Colonic mucosa (tissue), 4 donors: ENCODE measurements at regions not wholly inside any gene's neighbourhood (a gene's known extent, or its start where the extent isn't known, plus 50 kb on each side); places are given as distances from the start of the nearest gene placed in this dataset.
A peak's percentile ranks its signal among the peaks of the same experiment; 100 is the strongest.

Experiments used
- DNase-seq: peaks from one replicate; pipeline ENCODE4 v3.0.0-alpha.2; 2020
- H3K27ac ChIP-seq: fragments of 200-600 bp; one replicate; pipeline ENCODE4 v1.8.0; 2021
- H3K27me3 ChIP-seq: fragments of 200-600 bp; one replicate; pipeline ENCODE4 v1.8.0; 2021
- H3K36me3 ChIP-seq: fragments of 200-600 bp; one replicate; pipeline ENCODE4 v1.8.0; 2021
- H3K4me1 ChIP-seq: fragments of 200-600 bp; one replicate; pipeline ENCODE4 v1.8.0; 2021; ENCODE audit warnings: mild to moderate bottlenecking
- H3K4me3 ChIP-seq: fragments of 200-600 bp; one replicate; pipeline ENCODE4 v1.8.0; 2021
- H3K9ac ChIP-seq, 2 donors: one replicate each; pipeline ENCODE4 v1.7.0; 2013; ENCODE audit warnings: control low read depth in 2 of 2, low read depth in 2 of 2, low read length in 2 of 2
- H3K9me3 ChIP-seq: fragments of 200-600 bp; one replicate; pipeline ENCODE4 v1.8.0; 2021
- intact Hi-C: fragments of 100-400 bp; cut with DNase I; formaldehyde crosslinking; loops from one replicate; pipeline ENCODE4 v1.14.1; 2022
- TF ChIP-seq, protein P1 (sequence below): fragments of 200-600 bp; IDR thresholded peaks from one replicate; pipeline ENCODE4 v1.8.0; 2022; ENCODE audit warnings: antibody characterized with exemption, mild to moderate bottlenecking
- donor health status: healthy.
- donor health status: DM: no; HTN: no; CAD: no.
- donor health status: DM: no; HTN: no; CAD: no.

DNA sequence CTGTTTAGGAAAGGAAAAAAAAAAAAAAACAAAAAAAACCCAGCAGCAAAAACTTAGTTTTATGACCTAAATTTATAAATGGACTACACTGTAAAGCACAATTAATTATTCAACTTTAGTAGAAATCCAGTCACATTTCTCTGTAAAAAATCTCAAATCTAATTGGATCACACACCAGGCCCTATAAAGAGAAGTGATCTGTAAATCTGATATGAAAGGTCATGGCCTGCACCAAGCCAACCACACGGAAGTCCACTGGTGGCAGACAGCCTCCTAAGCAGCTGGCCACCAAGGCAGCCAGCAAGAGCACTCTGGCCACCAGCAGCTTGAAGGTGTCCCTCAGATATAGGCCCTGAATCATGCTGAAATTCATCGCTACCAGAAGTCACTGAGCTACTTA, 131.6 kb downstream of the HFE start:
- Histone ChIP-seq H3K27me3 (no peaks in the 10 kb centered on the region), H3K4me1 (peaks cover 3% of the 10 kb centered on the region), H3K27ac (no peak overlapping the region), H3K4me3 (no peak overlapping the region), H3K36me3 (no peaks in the 10 kb centered on the region), H3K9ac (no peak overlapping the region), H3K9me3 (no peaks in the 10 kb centered on the region)
- intact Hi-C loops: loop anchor here (5.0 kb wide), 1 partner anchor 63 kb away; no protein-coding TSS in a partner anchor
- no peak for DNase-seq
- TF ChIP-seq, protein P1, sequence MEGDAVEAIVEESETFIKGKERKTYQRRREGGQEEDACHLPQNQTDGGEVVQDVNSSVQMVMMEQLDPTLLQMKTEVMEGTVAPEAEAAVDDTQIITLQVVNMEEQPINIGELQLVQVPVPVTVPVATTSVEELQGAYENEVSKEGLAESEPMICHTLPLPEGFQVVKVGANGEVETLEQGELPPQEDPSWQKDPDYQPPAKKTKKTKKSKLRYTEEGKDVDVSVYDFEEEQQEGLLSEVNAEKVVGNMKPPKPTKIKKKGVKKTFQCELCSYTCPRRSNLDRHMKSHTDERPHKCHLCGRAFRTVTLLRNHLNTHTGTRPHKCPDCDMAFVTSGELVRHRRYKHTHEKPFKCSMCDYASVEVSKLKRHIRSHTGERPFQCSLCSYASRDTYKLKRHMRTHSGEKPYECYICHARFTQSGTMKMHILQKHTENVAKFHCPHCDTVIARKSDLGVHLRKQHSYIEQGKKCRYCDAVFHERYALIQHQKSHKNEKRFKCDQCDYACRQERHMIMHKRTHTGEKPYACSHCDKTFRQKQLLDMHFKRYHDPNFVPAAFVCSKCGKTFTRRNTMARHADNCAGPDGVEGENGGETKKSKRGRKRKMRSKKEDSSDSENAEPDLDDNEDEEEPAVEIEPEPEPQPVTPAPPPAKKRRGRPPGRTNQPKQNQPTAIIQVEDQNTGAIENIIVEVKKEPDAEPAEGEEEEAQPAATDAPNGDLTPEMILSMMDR: no peak

DNA sequence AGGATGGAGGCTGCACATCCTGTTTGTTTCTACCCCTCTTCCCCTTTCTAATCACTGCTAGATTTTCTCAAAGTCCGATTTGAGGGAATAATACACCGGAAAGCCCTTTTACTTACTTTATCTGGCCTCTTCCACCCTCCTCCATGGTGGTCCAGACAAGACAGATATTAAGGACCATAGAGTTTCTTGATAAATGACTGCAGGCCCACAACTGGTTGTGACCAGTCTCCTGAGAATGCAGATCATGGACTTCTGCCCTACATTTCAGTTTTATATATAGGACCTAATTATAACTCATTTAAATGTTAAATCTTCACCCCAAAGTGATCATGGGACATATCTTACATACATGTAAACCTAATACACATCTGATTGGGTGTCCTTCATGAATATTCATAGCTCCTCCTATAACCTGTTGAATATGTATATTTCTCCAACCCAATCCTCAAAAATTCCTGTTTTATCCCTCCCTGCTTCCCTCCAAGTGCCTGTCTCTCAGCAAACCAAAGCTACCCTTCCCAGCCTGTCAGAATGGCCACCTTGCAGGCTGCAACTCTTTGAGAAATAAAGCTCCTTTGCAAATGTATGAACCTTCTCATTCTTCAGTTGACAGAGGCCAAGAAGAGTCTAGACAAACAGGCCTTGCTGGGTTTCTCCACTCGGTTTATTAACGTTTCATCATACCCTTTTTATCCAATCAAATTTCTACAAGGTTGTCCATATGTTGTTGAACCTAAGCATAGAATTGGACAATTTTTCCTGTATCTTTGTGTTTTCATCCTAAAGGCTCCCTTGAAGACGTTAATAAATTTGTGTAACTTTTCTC, 133.1 kb downstream of the HFE start:
- Histone ChIP-seq H3K27ac (no peak overlapping the region), H3K27me3 (no peaks in the 10 kb centered on the region), H3K36me3 (no peaks in the 10 kb centered on the region), H3K4me3 (no peak overlapping the region), H3K9ac (no peak overlapping the region), H3K4me1 (no peaks in the 10 kb centered on the region), H3K9me3 (no peaks in the 10 kb centered on the region)
- no peak for DNase-seq
- TF ChIP-seq, protein P1: no peak
- intact Hi-C loops: no loop called here

DNA sequence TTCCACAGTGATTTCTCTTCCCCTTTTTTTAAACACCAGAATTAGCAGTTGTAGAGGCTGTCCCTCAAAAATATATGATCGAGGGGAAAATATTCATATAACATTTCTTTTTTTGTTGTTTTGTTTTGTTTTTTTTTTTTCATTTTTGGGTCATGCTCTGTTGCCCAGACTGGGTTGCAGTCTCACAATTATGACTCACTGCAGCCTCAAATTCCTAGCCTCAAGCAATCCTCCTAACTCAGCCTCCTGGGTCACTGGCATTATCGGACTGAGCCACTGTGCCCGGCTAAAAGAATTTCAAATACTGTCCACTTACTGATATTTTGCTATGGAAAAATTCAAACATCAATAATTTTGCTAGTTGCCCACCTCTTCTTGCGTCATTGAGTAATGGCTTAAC, 134.0 kb downstream of the HFE start:
- intact Hi-C loops: no loop called here
- Histone ChIP-seq H3K4me3 (no peak overlapping the region), H3K27me3 (no peaks in the 10 kb centered on the region), H3K9me3 (no peaks in the 10 kb centered on the region), H3K4me1 (no peaks in the 10 kb centered on the region), H3K36me3 (no peaks in the 10 kb centered on the region), H3K9ac (no peak overlapping the region), H3K27ac (no peak overlapping the region)
- TF ChIP-seq, protein P1: no peak
- no peak for DNase-seq

DNA sequence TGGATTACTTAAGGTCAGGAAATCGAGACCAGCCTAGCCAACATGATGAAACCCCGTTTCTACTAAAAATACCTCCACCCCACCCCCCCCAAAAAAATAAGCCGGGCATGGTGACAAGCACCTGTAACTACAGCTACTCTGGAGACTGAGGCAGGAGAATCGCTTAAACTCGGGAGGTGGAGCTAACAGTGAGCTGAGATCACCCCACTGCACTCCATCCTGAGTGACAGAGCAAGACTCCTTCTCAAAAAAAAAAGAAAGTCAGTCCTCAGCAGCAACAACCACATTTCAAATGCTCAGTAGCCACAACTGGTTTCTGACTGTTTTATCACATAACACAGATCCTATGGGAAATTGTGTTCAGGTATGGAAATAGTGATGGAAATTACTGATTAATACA, 135.3 kb downstream of the HFE start:
- TF ChIP-seq, protein P1: no peak
- Histone ChIP-seq H3K4me1 (no peaks in the 10 kb centered on the region), H3K9me3 (no peaks in the 10 kb centered on the region), H3K27me3 (no peaks in the 10 kb centered on the region), H3K27ac (no peak overlapping the region), H3K9ac (no peak overlapping the region), H3K4me3 (no peak overlapping the region), H3K36me3 (no peaks in the 10 kb centered on the region)
- intact Hi-C loops: no loop called here
- DNase-seq: no peak

DNA sequence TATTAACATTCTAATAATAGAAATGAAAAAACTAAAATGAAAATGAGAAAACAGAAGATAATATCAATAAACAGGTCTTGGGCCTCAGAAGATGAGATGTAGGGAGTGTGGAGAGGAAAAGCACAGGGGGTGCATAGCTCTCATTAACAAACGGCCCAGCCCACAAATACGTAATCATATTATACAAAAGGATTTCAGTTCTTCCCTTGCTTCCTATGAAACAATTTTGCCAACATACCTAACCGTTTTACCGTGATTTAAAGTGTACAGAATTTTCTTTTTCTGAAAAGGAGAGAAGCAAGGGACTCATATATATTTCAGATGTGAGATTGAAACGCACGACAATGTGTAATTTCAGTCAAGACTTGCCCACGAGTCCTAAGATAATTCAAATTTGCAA, 136.0 kb downstream of the HFE start:
- no peaks in the 10 kb centered on the region for H3K36me3 ChIP-seq
- no peaks in the 10 kb centered on the region for H3K4me1 ChIP-seq
- H3K9me3 ChIP-seq: no peaks in the 10 kb centered on the region
- intact Hi-C loops: no loop called here
- TF ChIP-seq, protein P1: no peak
- H3K27me3 ChIP-seq: no peaks in the 10 kb centered on the region
- DNase-seq: no peak
- peak overlapping the region; percentile 81 for H3K27ac ChIP-seq
- H3K9ac ChIP-seq: peak overlapping the region in 1 of 2 donors; percentile 23
- peak overlapping the region; percentile 42 for H3K4me3 ChIP-seq
